Uterus (tissue), 3 donors: ENCODE measurements at regions not wholly inside any gene's neighbourhood (a gene's known extent, or its start where the extent isn't known, plus 50 kb on each side); places are given as distances from the start of the nearest gene placed in this dataset.

Experiments used
- DNase-seq, 2 donors: peaks; one replicate each; pipeline ENCODE4 v3.0.0-alpha.2; 2019 to 2020
- H3K27ac ChIP-seq, 2 donors: fragments of 200-600 bp; sonication (generic); 1 replicate in 1 of 2; 2 replicates in 1 of 2; pipeline ENCODE4 v1.5.1; 2016 to 2018
- H3K27me3 ChIP-seq, 2 donors: fragments of 200-600 bp; sonication (generic); one replicate each; pipeline ENCODE4 v1.5.1; 2018 to 2019; ENCODE audit warnings: control low read depth in 1 of 2
- H3K36me3 ChIP-seq, 2 donors: fragments of 200-600 bp; sonication (generic); one replicate each; pipeline ENCODE4 v1.5.1; 2019; ENCODE audit warnings: control low read depth in 1 of 2
- H3K4me1 ChIP-seq, 2 donors: fragments of 200-600 bp; sonication (generic); one replicate each; pipeline ENCODE4 v1.5.1; 2018 to 2019; ENCODE audit warnings: control low read depth in 1 of 2
- H3K4me3 ChIP-seq, 2 donors: fragments of 200-600 bp; sonication (generic); 1 replicate in 1 of 2; 2 replicates in 1 of 2; pipeline ENCODE4 v1.5.1; 2018 to 2019; ENCODE audit warnings: mild to moderate bottlenecking in 1 of 2
- H3K9me3 ChIP-seq, 2 donors: fragments of 200-600 bp; sonication (generic); one replicate each; pipeline ENCODE4 v1.5.1; 2019; ENCODE audit warnings: control low read depth in 1 of 2
- CTCF ChIP-seq, 4 experiments: fragments of 200-600 bp in 2 of 4; fragments of 450-650 bp in 2 of 4; sonication (generic) in 2 of 4; IDR thresholded peaks; one replicate each; pipeline ENCODE4 v1.5.1; 2016 to 2019; ENCODE audit warnings: antibody characterized with exemption in 4 of 4, mild to moderate bottlenecking in 2 of 4, moderate library complexity in 1 of 4
- POLR2A ChIP-seq, 2 donors: fragments of 450-650 bp; IDR thresholded peaks; one replicate each; pipeline ENCODE4 v1.6.1; 2016; ENCODE audit warnings: antibody characterized with exemption in 2 of 2, mild to moderate bottlenecking in 1 of 2, moderate library complexity in 1 of 2
- intact Hi-C: fragments of 100-400 bp; cut with DNase I; formaldehyde crosslinking; loops from one replicate; pipeline ENCODE4 v1.15.1; 2023; ENCODE audit warnings: low total_unique reads
- donor health status: DM: yes; HTN: yes; CAD: no.

- Histone ChIP-seq H3K4me3 (no peak overlapping the region), H3K9me3 (no peaks in the 10 kb centered on the region), H3K4me1 (no peaks in the 10 kb centered on the region), H3K36me3 (no peaks in the 10 kb centered on the region), H3K27ac (no peak overlapping the region), H3K27me3 (no peaks in the 10 kb centered on the region)
- no peak for TF ChIP-seq POLR2A (IDR thresholded peaks at IDR 0.05)
- TF ChIP-seq CTCF (IDR thresholded peaks at IDR 0.05): no peak
- intact Hi-C loops: no loop called here
- no peak for DNase-seq
Observed at GRCh38 chr2:123101434-123101833, 923.7 kb upstream of the CNTNAP5 start.

DNA sequence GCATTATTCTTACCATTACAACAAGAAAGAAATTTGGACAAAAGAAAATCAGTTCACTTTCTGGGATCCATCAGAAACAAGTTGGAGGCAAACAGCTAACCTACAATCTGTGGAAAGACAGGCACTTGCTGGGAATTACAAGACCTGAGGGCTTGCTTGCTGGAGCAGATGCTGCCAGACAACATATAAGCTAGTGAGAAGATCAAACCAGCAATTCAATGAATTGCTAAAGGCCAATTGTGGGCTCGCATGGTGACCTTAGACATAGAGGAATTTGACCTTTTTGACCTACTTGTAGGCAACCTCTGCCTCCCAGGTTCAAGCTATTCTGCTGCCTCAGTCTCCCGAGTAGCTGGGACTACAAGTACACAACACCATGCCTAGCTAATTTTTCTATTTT is 921.2 kb upstream of the CNTNAP5 start:
- no peaks in the 10 kb centered on the region for H3K27me3 ChIP-seq
- no peak overlapping the region for H3K27ac ChIP-seq
- no peaks in the 10 kb centered on the region for H3K4me1 ChIP-seq
- no peak for TF ChIP-seq CTCF (IDR thresholded peaks at IDR 0.05)
- no peak for TF ChIP-seq POLR2A (IDR thresholded peaks at IDR 0.05)
- H3K4me3 ChIP-seq: no peak overlapping the region
- H3K9me3 ChIP-seq: no peaks in the 10 kb centered on the region
- DNase-seq: no peak
- intact Hi-C loops: no loop called here
- no peaks in the 10 kb centered on the region for H3K36me3 ChIP-seq

GRCh38 chr2:123116595-123116994 is 908.5 kb upstream of the CNTNAP5 start:
- Histone ChIP-seq H3K4me1 (no peaks in the 10 kb centered on the region), H3K27me3 (no peaks in the 10 kb centered on the region), H3K9me3 (no peaks in the 10 kb centered on the region), H3K36me3 (no peaks in the 10 kb centered on the region), H3K27ac (no peak overlapping the region), H3K4me3 (no peak overlapping the region)
- TF ChIP-seq POLR2A (IDR thresholded peaks at IDR 0.05) (no peak), CTCF (IDR thresholded peaks at IDR 0.05) (no peak)
- intact Hi-C loops: no loop called here
- no peak for DNase-seq

- no peaks in the 10 kb centered on the region for H3K36me3 ChIP-seq
- H3K4me3 ChIP-seq: no peak overlapping the region
- H3K27me3 ChIP-seq: no peaks in the 10 kb centered on the region
- intact Hi-C loops: no loop called here
- H3K27ac ChIP-seq: no peak overlapping the region
- no peaks in the 10 kb centered on the region for H3K9me3 ChIP-seq
- no peaks in the 10 kb centered on the region for H3K4me1 ChIP-seq
- TF ChIP-seq CTCF (IDR thresholded peaks at IDR 0.05) (no peak), POLR2A (IDR thresholded peaks at IDR 0.05) (no peak)
- DNase-seq: no peak
Observed at GRCh38 chr2:123127236-123127635, 897.9 kb upstream of the CNTNAP5 start.

DNA sequence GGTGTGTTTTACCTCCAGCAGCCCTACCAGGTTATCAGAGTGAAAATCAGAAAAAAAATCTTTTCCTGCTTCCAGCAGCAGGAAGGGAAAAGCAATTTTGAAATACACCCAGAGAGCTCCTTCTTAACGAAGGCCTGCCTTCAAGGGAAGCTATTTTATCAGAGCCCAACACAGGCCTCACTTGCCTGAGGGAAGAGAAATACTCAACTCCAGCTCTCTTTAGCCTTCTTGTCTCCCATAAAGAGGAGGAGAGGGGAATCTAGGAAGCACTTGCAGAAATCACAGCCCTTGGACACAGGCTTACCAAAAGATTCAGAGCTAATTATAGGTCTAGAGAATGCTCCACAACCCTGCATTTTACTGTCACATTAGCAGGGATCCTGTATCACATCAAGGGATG is 896.1 kb upstream of the CNTNAP5 start:
- no peaks in the 10 kb centered on the region for H3K36me3 ChIP-seq
- intact Hi-C loops: no loop called here
- no peak for TF ChIP-seq CTCF (IDR thresholded peaks at IDR 0.05)
- no peak for TF ChIP-seq POLR2A (IDR thresholded peaks at IDR 0.05)
- H3K27ac ChIP-seq: no peak overlapping the region
- DNase-seq: no peak
- H3K27me3 ChIP-seq: no peaks in the 10 kb centered on the region
- no peak overlapping the region for H3K4me3 ChIP-seq
- no peaks in the 10 kb centered on the region for H3K4me1 ChIP-seq
- H3K9me3 ChIP-seq: no peaks in the 10 kb centered on the region
